ENCODE measurements at regions not wholly inside any gene's neighbourhood (a gene's known extent, or its start where the extent isn't known, plus 50 kb on each side); places are given as distances from the start of the nearest gene placed in this dataset.

DNA sequence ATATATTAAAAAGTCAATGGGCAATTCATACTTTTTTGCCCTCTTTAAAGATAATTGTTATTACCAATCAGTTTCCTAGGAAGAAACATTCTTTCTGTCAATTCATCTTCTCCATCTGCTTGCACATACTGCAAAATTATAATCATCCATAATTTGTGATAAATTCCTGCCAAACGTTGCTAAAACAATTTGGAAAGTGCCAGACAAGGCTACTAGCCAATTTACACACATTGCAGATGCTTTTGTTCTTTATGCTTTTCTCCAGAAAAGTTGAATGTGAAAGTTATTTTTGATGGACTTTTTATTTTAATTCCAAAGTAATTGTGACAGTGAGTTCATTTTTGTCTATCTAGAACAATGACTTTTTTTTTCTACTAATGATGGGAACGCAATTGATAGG is 992.8 kb upstream of the ADGRL2 start:
- DNase-seq (ENCODE audit: low spot score) = no peak
- no peaks in the 10 kb centered on the region for H3K9me3 ChIP-seq (ENCODE audit: control insufficient read depth in 4 of 4, low read length in 3 of 4)
- H3K27ac ChIP-seq (ENCODE audit: low read depth in 1 of 2, low read length in 2 of 2) = no peak overlapping the region
- H3K27me3 ChIP-seq (ENCODE audit: control insufficient read depth in 4 of 4, insufficient read depth in 4 of 4, low read length in 3 of 4) = no peaks in the 10 kb centered on the region
- TF ChIP-seq GABPA (IDR thresholded peaks at IDR 0.05 in 1 of 2, conservative IDR thresholded peaks at IDR 0.05 in 1 of 2) (no peak), RXRA (IDR thresholded peaks at IDR 0.05) (no peak)
- no peaks in the 10 kb centered on the region for H3K4me1 ChIP-seq (ENCODE audit: control insufficient read depth in 4 of 4, insufficient read depth in 4 of 4, low read length in 3 of 4)
- H3K9ac ChIP-seq (ENCODE audit: low read depth in 1 of 2, low read length in 2 of 2) = no peak overlapping the region
- no peak overlapping the region for H3K4me3 ChIP-seq (ENCODE audit: low read depth in 1 of 3, low read length in 3 of 3)
- no peaks in the 10 kb centered on the region for H3K36me3 ChIP-seq (ENCODE audit: control insufficient read depth in 4 of 4, insufficient read depth in 3 of 4, low read depth in 1 of 4, low read length in 3 of 4)
- WGBS = 54% methylated on average over 2 of the region's 2 CpGs

DNA sequence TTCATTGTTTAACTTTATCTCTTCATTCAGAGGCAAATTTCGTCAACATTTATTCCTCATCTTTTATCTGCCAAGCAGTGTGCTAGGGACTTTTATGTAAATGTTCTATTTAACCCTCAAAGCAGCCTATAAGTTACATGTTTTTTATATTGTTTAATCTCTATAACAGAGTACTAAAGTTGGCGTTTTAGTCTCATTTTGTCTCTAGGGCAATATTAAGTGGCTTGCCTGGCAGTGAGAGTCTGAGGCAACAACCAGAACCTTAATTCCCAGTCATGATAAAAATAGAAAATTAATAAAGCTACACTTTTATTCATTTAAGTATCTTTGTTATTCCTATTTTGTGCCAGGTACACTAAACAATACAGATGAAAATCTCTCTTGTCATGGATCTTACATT is 994.3 kb upstream of the ADGRL2 start:
- no peaks in the 10 kb centered on the region for H3K4me1 ChIP-seq (ENCODE audit: control insufficient read depth in 4 of 4, insufficient read depth in 4 of 4, low read length in 3 of 4)
- TF ChIP-seq EGR1 (IDR thresholded peaks at IDR 0.05; ENCODE audit: low read depth in 2 of 2) (no peak), RXRA (IDR thresholded peaks at IDR 0.05) (no peak), GABPA (IDR thresholded peaks at IDR 0.05 in 1 of 2, conservative IDR thresholded peaks at IDR 0.05 in 1 of 2) (no peak), FOXA1 (IDR thresholded peaks at IDR 0.05) (no peak), SP1 (IDR thresholded peaks at IDR 0.05) (no peak)
- TF ChIP-seq, protein P1, sequence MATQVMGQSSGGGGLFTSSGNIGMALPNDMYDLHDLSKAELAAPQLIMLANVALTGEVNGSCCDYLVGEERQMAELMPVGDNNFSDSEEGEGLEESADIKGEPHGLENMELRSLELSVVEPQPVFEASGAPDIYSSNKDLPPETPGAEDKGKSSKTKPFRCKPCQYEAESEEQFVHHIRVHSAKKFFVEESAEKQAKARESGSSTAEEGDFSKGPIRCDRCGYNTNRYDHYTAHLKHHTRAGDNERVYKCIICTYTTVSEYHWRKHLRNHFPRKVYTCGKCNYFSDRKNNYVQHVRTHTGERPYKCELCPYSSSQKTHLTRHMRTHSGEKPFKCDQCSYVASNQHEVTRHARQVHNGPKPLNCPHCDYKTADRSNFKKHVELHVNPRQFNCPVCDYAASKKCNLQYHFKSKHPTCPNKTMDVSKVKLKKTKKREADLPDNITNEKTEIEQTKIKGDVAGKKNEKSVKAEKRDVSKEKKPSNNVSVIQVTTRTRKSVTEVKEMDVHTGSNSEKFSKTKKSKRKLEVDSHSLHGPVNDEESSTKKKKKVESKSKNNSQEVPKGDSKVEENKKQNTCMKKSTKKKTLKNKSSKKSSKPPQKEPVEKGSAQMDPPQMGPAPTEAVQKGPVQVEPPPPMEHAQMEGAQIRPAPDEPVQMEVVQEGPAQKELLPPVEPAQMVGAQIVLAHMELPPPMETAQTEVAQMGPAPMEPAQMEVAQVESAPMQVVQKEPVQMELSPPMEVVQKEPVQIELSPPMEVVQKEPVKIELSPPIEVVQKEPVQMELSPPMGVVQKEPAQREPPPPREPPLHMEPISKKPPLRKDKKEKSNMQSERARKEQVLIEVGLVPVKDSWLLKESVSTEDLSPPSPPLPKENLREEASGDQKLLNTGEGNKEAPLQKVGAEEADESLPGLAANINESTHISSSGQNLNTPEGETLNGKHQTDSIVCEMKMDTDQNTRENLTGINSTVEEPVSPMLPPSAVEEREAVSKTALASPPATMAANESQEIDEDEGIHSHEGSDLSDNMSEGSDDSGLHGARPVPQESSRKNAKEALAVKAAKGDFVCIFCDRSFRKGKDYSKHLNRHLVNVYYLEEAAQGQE (IDR thresholded peaks at IDR 0.05) = no peak
- TF ChIP-seq, protein P2, sequence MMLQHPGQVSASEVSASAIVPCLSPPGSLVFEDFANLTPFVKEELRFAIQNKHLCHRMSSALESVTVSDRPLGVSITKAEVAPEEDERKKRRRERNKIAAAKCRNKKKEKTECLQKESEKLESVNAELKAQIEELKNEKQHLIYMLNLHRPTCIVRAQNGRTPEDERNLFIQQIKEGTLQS (IDR thresholded peaks at IDR 0.05) = no peak
- TF ChIP-seq, protein P3, sequence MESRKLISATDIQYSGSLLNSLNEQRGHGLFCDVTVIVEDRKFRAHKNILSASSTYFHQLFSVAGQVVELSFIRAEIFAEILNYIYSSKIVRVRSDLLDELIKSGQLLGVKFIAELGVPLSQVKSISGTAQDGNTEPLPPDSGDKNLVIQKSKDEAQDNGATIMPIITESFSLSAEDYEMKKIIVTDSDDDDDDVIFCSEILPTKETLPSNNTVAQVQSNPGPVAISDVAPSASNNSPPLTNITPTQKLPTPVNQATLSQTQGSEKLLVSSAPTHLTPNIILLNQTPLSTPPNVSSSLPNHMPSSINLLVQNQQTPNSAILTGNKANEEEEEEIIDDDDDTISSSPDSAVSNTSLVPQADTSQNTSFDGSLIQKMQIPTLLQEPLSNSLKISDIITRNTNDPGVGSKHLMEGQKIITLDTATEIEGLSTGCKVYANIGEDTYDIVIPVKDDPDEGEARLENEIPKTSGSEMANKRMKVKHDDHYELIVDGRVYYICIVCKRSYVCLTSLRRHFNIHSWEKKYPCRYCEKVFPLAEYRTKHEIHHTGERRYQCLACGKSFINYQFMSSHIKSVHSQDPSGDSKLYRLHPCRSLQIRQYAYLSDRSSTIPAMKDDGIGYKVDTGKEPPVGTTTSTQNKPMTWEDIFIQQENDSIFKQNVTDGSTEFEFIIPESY (IDR thresholded peaks at IDR 0.05) = no peak
- no peak overlapping the region for H3K9ac ChIP-seq (ENCODE audit: low read depth in 1 of 2, low read length in 2 of 2)
- no peaks in the 10 kb centered on the region for H3K27me3 ChIP-seq (ENCODE audit: control insufficient read depth in 4 of 4, insufficient read depth in 4 of 4, low read length in 3 of 4)
- no peak overlapping the region for H3K27ac ChIP-seq (ENCODE audit: low read depth in 1 of 2, low read length in 2 of 2)
- DNase-seq (ENCODE audit: low spot score) = no peak
- H3K36me3 ChIP-seq (ENCODE audit: control insufficient read depth in 4 of 4, insufficient read depth in 3 of 4, low read depth in 1 of 4, low read length in 3 of 4) = no peaks in the 10 kb centered on the region
- 85% methylated on average over 2 of the region's 2 CpGs for WGBS
- no peaks in the 10 kb centered on the region for H3K9me3 ChIP-seq (ENCODE audit: control insufficient read depth in 4 of 4, low read length in 3 of 4)
- no peak overlapping the region for H3K4me3 ChIP-seq (ENCODE audit: low read depth in 1 of 3, low read length in 3 of 3)

DNA sequence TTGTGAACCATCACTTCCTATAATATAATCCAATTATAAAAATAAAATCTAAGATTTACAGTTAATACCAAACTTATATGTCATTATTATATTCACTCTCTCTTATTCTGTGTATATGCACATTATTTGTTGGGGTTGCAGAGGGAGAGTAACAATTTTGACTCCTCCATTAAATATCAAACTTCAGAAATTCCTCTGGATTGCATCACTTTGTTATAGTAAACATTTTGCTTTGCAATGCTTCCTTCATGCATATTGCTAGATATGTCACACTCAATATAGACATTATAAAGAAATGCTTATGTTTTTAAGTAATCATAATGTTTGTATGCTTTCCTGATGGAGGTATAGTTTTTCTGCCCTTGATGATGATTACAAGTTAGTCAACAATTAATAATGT is 999.0 kb upstream of the ADGRL2 start:
- Histone ChIP-seq H3K36me3 (ENCODE audit: control insufficient read depth in 4 of 4, insufficient read depth in 3 of 4, low read depth in 1 of 4, low read length in 3 of 4) (no peaks in the 10 kb centered on the region), H3K27me3 (ENCODE audit: control insufficient read depth in 4 of 4, insufficient read depth in 4 of 4, low read length in 3 of 4) (no peaks in the 10 kb centered on the region), H3K4me3 (ENCODE audit: low read depth in 1 of 3, low read length in 3 of 3) (no peak overlapping the region), H3K9me3 (ENCODE audit: control insufficient read depth in 4 of 4, low read length in 3 of 4) (peaks cover 0 to 4% (median 0%) of the 10 kb centered on the region in 4 donors), H3K4me1 (ENCODE audit: control insufficient read depth in 4 of 4, insufficient read depth in 4 of 4, low read length in 3 of 4) (no peaks in the 10 kb centered on the region), H3K27ac (ENCODE audit: low read depth in 1 of 2, low read length in 2 of 2) (no peak overlapping the region), H3K9ac (ENCODE audit: low read depth in 1 of 2, low read length in 2 of 2) (no peak overlapping the region)
- no peak for DNase-seq (ENCODE audit: low spot score)
- TF ChIP-seq JUND (IDR thresholded peaks at IDR 0.05) = no peak

All from liver (tissue), 7 donors.